ELF-1 (cell line): ENCODE measurements at regions not wholly inside any gene's neighbourhood (a gene's known extent, or its start where the extent isn't known, plus 50 kb on each side); places are given as distances from the start of the nearest gene placed in this dataset.
"Not testable (repeated sequence)": the region's sequence is repeated elsewhere in the genome, so short reads cannot be mapped to it uniquely, and the experiment has no call there.

Experiments used
- DNase-seq: peaks from one replicate; pipeline ENCODE4 v3.0.0-alpha.2; 2016; ENCODE audit warnings: low read depth, low spot score

DNA sequence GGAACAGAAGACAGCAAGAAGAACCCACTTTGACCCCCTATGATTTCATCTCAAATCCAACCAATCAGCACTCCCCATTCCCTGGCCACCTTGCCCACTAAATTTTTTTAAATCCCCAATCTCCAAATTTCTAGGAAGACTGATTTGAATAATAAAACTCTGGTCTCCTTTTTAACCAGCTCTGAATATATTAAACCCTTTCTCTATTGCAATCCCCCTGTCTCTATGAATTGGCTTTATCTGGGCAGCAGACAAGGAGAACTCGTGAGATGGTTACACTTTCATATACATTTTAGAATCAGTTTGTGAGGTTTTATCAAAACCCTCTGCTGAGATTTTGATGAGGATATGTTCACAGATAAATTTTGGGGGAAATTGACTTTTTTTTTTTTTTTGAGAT, 90.3 kb upstream of the TRIM24 start:
- no peak for DNase-seq

DNA sequence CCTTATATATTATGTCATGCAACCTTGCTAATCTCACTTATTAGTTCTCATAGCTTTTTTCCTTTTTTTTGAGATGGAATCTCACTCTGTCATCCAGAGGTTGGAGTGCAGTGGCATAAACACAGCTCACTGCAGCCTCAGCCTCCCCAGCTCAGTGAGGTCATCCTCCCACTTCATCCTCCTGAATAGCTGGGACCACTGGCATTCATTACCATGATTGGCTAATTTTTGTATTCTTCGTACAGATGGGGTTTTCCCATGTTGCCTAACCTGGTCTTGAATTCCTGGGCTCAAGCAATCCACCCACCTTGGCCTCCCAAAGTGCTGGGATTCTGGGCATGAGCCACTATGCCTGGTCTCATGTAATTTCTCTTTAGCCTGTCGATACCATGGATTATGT, 89.1 kb upstream of the TRIM24 start:
- DNase-seq = no peak

DNA sequence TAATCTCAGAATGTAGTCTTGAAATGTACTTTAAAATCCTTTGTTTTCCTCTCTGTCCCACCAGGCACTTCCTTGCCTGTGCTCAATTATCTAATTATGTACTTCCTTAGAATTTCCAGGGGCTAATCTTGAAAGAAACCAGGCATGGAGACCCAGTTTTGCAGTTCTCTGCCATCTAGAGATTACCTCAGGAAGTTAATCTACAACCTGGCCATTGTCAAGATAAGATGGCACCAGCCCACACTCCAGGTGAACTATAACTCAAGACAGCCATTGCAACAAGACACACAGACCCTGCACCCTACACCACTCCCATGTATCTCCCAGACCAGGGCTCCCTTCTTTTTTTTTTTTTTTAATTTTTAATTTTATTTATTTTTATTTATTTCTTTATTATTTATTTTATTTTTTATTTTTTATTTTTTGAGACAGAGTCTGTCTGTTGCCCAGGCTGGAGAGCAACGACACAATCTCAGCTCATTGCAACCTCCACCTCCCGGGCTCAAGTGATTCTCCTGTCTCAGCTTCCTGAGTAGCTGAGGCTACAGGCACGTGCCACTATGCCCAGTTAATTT, 85.9 kb upstream of the TRIM24 start:
- DNase-seq = peak; percentile 32

DNA sequence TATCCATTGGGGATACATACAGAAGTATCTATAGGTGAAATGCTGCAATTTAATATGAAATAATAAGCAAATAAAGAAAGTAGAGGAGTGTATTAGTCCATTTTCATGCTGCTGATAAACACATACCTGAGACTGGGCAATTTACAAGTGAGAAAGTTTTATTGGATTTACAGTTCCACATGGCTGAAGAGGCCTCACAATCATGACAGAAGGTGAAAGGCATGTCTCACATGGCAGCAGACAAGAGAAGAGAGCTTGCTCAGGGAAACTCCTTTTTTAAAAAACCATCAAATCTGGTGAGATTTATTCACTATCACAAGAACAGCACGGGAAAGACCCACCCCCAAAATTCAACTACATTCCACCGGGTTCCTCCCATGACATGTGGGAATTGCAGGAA, 82.8 kb upstream of the TRIM24 start:
- no peak for DNase-seq

DNA sequence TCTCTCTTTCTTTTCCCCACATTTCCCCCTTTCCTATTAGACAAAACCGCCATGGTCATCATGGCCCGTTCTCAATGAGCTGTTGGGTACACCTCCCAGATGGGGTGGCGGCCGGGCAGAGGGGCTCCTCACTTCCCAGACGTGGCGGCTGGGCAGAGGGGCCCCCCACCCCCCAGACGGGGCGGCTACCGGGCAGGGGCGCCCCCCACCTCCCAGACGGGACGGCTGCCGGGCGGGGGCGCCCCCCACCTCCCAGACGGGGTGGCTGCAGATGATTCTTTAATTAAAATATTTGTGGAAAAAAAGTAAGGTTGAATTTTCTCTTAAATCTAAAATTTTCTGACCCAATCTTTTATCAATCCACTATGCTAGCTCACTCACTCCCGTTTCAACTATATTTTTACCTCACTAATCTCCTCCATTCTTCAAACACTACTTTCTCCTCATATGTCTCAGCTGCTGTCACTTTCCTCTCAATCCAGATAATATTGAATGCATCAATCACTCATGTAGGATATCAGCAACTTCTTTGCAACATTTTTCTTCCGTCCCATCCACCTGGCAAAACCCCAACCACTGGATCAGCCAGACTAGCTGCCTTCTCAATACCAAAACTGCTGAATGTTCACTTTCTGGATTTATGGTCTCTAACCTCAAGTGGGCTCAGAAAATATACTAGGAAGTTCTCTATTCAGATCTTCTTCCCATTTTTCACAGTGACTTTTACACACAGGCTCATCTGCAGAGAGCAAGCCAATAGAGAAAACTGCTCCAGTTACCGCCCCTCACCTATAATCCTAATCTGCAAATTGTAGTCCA, 81.1 kb upstream of the TRIM24 start:
- no peak for DNase-seq

DNA sequence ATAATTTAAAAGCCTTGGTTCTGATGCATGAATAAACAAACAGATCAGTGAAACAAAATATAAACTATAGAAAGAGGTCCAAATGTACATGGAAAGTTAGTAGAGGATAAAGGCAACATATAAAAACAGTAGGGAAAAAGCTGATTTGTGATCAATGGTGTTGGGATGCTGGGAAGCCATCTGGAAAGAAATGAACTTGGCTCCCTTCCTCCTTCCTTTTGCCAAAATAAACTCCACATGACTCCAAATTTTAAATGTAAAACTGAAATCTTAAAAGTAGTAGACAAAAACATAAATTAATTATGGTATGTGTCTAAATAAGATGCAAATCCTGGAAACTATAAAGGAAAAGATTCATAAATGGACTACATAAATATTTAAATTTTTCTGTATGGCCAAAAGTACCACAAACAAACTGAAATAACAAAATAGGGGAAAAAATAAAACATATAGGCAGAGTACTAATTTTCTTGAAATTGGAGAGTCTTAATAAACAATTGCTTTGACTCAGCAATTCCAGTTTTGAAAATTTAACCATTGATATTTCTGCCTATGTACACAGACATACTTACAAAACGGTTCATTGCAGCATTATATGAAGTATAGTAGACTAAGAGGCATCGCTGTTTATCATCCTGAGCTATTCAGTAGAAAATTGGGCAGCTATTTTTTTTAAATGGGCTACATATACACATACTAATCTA, 77.0 kb upstream of the TRIM24 start:
- DNase-seq = no peak

DNA sequence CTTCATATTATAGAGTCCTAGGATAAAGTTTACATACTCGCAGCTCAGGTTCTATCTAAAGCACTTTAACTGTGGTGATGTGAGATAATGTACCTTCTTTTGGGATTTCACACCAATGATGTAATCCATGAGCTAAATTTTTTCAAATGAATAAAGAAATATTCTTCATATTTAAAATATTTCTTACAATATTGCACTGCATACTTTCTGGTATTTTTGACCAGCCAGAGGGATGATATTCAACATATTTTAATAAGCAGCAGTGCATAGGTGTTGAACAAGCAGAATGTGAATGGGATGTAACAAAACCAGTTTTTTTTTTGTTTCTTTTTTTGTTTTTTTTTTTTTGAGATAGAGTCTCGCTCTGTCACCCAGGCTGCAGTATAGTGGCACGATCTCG, 73.2 kb upstream of the TRIM24 start:
- no peak for DNase-seq

DNA sequence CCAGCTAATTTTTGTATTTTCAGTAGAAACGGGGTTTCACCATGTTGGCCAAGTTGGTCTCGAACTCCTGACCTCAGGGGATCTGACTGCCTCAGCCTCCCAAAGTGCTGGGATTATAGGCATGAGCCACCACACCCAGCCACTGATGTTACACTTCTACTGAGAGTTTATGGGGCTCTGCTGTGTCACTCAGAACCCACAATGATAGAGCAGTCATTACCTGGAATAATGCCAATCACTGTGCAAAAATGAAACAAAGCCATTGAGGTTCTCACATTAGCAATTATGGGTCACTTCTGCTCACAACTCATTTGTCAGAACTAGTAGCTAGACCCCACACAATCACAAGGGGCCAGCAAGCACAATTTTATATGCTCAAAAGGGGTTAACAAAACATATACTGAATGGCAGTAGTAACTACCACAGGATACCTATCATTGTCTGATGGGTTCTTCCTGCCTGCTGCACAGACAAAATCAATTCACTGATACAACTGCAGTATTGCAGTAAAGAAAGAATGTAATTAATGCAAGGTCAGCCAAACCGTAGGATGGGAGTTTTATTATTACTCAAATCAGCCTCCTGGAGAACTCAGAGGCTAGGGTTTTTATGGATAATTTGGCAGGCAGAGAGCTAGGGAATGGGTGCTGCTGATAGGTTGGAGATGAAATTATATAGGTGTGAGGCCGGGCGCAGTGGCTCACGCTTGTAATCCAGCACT, 72.1 kb upstream of the TRIM24 start:
- no peak for DNase-seq

DNA sequence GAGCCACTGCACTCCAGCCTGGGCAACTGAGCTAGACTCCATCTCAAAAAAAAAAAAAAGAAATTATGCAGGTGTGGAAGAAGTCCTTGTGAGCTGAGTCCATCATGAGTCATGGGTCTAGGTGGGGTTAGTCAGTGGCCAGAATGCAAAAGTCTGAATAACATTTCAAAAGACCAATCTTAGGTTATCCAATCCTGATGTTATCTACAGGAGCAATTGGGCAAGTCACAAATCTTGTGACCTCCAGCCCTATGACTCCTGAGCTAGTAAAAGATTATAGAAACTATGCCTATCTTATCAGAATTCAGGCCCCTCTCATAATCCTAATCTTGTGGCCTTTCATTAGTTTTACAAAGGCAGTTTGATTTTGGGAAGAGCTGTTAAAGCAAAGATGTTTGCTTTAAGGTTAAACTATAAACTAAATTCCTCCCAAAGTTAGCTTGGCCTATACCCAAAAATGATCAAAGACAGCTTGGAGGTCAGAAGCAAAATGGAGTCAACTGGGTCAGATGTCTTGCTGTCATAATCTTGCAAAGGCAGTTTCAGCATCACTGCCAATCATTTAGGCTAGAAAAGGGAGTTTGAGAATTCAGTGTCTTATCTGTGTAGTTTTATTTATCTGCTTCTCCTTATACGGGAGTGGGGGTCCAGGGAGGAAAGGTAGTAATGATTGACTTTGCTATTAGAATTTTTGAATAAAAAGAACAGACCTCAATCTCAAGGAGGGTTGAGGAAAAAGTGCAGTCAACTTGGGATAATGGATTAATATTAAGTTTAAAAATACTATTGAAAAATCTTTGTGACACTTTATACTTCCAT, 71.2 kb upstream of the TRIM24 start:
- DNase-seq = no peak

DNA sequence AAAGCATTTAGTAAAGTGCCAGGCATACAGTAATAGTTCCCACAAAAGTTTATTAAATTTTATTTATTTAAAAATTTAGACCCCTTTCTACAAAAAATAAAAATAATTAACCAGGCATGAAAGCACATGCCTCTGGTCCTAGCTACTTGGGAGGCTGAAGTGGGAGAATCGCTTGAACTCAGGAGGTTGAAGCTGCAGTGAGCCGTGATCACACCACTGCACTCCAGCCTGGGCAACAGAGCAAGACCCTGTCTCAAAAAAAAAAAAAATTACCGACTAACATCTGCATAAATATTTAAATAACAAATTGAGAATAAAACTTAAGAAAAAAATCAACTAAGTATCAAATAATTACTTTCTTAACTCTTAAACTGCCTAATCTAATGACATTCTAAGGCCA, 64.3 kb upstream of the TRIM24 start:
- no peak for DNase-seq

DNA sequence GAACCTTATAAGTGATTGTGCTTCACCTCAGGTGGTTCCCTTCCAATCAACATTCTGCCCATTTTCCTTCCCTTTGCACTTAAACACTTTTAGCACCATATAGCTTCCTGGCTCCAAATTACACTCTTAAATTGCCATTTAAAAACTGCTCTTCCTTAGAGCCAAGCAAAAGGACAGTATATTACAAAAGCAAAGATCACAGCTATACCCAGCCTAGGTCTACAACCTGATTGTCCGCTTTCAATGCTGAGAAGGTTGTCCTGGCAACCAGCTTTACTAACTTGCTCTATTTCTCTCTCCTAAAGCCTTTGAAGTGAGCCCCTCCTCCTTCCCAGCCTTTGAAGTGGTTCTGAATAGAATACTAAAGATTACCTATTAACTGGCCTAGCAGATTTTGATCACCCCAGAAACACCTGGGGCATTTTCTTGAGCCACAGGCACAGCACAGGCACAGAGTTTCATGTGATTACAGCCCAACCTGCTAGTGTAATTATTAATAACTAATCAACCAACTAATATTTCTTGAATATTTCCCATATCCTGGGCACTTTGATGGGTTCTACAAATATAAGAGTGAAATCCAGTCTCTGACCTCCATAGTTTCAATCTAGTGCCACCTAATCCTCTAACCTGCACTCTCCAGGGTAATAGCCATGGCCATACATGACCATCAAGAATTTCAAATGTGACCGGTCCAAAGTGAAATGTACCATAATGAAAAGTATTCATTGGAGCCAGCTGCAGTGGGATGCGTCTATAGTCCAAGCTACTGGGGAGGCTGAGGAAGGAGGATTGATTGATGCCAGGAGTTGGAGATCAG, 63.6 kb upstream of the TRIM24 start:
- peak; percentile 78 for DNase-seq

DNA sequence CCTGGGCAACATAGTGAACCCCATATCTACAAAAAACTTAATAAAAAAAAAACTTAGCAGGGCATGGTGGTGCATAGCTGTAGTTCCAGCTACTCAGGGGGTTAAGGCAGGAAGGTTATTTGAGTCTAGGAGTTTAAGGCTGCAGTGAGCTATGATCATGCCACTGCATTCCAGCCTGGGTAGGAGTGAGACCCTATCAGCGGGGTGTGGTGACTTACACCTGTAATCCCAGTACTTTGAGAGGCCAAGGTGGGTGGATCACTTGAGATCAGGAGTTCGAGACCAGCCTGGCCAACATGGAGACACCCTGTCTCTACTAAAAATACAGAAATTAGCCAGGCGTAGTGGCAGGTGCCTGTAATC, 63.0 kb upstream of the TRIM24 start:
- DNase-seq = not testable (repeated sequence)

DNA sequence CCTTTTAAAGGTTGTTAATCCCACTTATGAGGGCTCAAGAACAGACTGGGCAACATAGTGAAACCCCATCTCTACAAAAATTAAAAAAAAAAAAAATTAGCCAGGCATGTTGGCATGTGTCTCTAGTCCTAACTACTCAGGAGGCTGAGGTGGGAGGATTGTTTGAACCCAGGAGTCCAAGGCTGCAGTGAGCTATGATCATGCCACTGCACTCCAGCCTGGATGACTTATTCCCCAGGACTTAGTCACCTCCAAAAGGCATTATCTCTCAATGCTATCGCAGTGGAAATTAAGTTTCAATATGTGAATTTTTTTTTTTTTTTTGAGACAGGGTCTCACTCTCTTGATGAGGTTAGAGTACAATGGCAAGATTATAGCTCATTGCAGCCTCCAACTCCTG, 61.2 kb upstream of the TRIM24 start:
- DNase-seq = no peak

DNA sequence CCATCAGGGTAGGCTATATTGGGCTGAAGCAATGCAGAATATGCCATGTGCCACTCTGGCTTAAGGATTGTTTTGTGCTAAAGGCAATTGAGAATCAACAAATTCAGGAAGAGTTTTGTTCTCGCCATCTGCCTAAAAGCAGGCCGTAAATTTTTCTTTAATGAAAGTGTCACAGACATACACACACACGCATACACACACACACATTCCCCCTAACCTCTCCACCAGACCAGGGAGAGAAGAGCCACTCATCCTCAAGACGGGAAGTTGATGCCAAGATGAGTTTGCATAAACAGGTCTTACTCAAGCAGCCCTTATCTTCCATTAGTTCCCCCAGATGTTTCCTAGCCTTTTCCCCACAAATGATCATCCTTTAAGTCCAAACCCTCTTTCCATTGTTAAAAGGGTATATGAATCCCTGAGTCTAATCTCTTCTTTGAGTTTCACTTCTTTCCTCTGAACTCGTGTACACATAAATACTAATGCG, 59.6 kb upstream of the TRIM24 start:
- no peak for DNase-seq

DNA sequence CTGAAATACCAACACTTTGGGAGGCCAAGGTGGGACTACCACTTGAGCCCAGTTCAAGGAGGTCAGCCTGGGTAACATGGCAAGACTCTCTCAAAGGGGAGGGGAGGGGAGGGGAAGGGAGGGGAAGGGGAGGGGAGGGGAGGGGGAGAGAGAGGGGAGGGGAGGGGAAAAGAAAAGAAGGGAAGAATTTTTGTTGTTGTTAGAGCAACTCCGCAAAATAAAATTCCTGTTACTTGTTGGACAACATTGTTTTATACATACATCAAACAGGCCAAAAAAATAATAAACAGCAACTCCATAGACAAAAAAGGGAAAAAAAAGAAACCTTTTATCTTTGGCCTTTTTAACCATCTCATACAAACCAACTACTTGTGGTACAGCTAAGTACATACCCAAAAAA, 57.3 kb upstream of the TRIM24 start:
- no peak for DNase-seq

DNA sequence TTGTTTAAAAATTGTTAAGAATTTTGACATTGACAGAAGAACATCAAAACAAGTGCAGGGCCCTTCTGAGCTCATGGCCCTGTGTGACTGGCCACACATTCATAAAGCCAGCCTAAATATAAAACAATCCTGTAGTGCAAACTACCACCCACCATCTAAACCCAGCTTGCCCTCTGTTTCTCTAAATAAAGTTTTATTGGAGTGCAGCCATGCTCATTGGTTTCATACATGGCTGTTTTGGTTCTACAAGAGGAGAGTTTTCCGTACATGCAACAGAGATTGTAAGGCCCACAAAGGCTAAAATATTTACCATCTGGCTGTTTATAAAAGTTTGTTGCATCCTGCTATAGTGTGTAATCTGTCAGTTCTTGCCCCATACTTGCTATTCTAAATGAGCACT, 54.6 kb upstream of the TRIM24 start:
- DNase-seq = no peak

DNA sequence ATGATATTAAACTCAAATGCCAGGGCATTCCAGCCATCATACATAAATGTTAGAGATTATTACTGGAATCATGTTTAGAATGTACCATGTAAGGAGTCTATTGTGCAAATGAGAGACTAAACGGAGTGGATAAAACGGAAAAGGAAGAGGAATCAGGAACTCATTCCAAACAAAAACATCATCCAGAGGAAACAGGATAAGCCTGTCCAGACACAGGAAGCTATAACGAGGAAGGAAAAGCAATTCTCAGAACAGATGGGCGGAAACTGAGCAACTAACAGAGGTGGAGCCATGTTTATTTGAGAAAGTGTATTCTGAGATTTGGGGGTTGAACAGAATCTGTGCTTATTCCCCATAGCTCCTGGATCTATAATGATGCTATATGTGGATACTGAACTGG, 52.3 kb upstream of the TRIM24 start:
- no peak for DNase-seq
